Panc1 (cell line): ENCODE measurements at regions not wholly inside any gene's neighbourhood (a gene's known extent, or its start where the extent isn't known, plus 50 kb on each side); places are given as distances from the start of the nearest gene placed in this dataset.

ENCODE experiments used
- ATAC-seq: fragments of 200-7000 bp; cut with Tn5 transposase; 2 replicates; pipeline ENCODE4 v1.9.1; 2020; ENCODE audit warnings: mild to moderate bottlenecking, moderate library complexity
- BruUV-seq: library from RNA; stranded (reverse); fragments of 400-500 nt; replicated peaks from 2 replicates; lab custom pipeline; 2021; lab: Mats Ljungman, UMichigan
- CTCF ChIA-PET: fragments of 300-600 bp; sonication (Branson Sonifier 250); formaldehyde crosslinking; loops from one replicate; lab custom pipeline; 2022; ENCODE audit warnings: antibody characterized with exemption; lab: Charles Lee
- POLR2A ChIA-PET: fragments of 300-600 bp; sonication (Branson Sonifier 250); formaldehyde crosslinking; loops from one replicate; lab custom pipeline; 2022; ENCODE audit warnings: antibody characterized with exemption; lab: Charles Lee
- DNase-seq: peaks from one replicate; pipeline ENCODE4 v3.0.0-alpha.2; 2010; ENCODE audit warnings: low read depth, low spot score
- H3K27ac ChIP-seq: 2 replicates; pipeline ENCODE4 v1.5.1; 2011; ENCODE audit warnings: mild to moderate bottlenecking, low read length, inconsistent platforms
- H3K27me3 ChIP-seq: fragments of 200-500 bp; sonication (Bioruptor generic); 2 replicates; pipeline ENCODE4 v1.6.0; 2014; ENCODE audit warnings: low read length, inconsistent platforms; ENCODE audit not compliant: control insufficient read depth, insufficient read depth
- H3K36me3 ChIP-seq: fragments of 200-500 bp; sonication (Bioruptor generic); 2 replicates; pipeline ENCODE4 v1.5.1; 2014; ENCODE audit warnings: inconsistent platforms, mild to moderate bottlenecking, low read length, moderate library complexity; ENCODE audit not compliant: control insufficient read depth, insufficient read depth
- H3K4me1 ChIP-seq: 2 replicates; pipeline ENCODE4 v1.5.1; 2011; ENCODE audit warnings: inconsistent platforms, mild to moderate bottlenecking, low read length, moderate library complexity; ENCODE audit not compliant: control insufficient read depth, insufficient read depth
- H3K4me3 ChIP-seq, 2 experiments: 2 replicates each; pipeline ENCODE4 v1.5.1; 2011 to 2012; ENCODE audit warnings: low read depth in 2 of 2, low read length in 2 of 2, mild to moderate bottlenecking in 2 of 2, inconsistent platforms in 1 of 2, moderate library complexity in 1 of 2
- H3K9me3 ChIP-seq: fragments of 200-500 bp; sonication (Bioruptor generic); 2 replicates; pipeline ENCODE4 v1.5.1; 2014; ENCODE audit warnings: low read depth, mild to moderate bottlenecking, inconsistent platforms, low read length, moderate library complexity; ENCODE audit not compliant: control insufficient read depth, insufficient read depth
- CTCF ChIP-seq: fragments of 450-650 bp; IDR thresholded peaks from 2 replicates; pipeline ENCODE4 v1.5.1; 2017; ENCODE audit warnings: mild to moderate bottlenecking
- POLR2AphosphoS5 ChIP-seq: IDR thresholded peaks from 2 replicates; pipeline ENCODE4 v1.6.1; 2012; ENCODE audit warnings: mild to moderate bottlenecking, low read depth, low read length, moderate library complexity
- REST ChIP-seq, 2 experiments: IDR thresholded peaks; 2 replicates each; pipeline ENCODE4 v1.6.1; 2011 to 2012; ENCODE audit warnings: low read depth in 2 of 2, control low read depth in 1 of 2, low read length in 1 of 2, mild to moderate bottlenecking in 1 of 2, moderate library complexity in 1 of 2; ENCODE audit not compliant: insufficient read depth in 1 of 2
- SIN3A ChIP-seq: IDR thresholded peaks from 2 replicates; pipeline ENCODE4 v1.6.1; 2012; ENCODE audit warnings: low read depth, mild to moderate bottlenecking, low read length, moderate library complexity, borderline replicate concordance; ENCODE audit not compliant: insufficient read depth
- TCF7L2 ChIP-seq: IDR thresholded peaks from 2 replicates; pipeline ENCODE4 v1.6.1; 2011; ENCODE audit warnings: mild to moderate bottlenecking, low read depth, low read length, inconsistent platforms
- in situ Hi-C: cut with HindIII; loops from 2 replicates; pipeline ENCODE4 v1.10.0; 2016; ENCODE audit warnings: low sequenced_read_pairs, low pct_unique_long_range_greater_than_20kb
- intact Hi-C: fragments of 100-400 bp; cut with micrococcal nuclease; formaldehyde crosslinking; loops from one replicate; pipeline ENCODE4 v1.10.0; 2022; ENCODE audit not compliant: unreplicated experiment

- TF ChIP-seq REST (IDR thresholded peaks at IDR 0.05; ENCODE audit: insufficient read depth in 1 of 2, low read depth in 2 of 2, low read length in 1 of 2), result no peak
- TF ChIP-seq CTCF, result no peak
- TF ChIP-seq SIN3A, result no peak
- TF ChIP-seq POLR2AphosphoS5, result no peak
- TF ChIP-seq TCF7L2, result no peak
- ATAC-seq (no peak), DNase-seq (no peak)
- Histone ChIP-seq H3K36me3 (no peaks in the 10 kb centered on the region), H3K27ac (no peak overlapping the region), H3K4me3 (no peak overlapping the region), H3K27me3 (no peaks in the 10 kb centered on the region), H3K9me3 (peaks cover 3% of the 10 kb centered on the region; the same call in 1 of the 2 replicates), H3K4me1 (no peaks in the 10 kb centered on the region)
- BruUV-seq, result no TSS peak
- POLR2A ChIA-PET, result no interaction called here
- in situ Hi-C loops (no loop called here), intact Hi-C loops (no loop called here)
- CTCF ChIA-PET, result no interaction called here
Observed at GRCh38 chr15:95362306-95362705, 968.2 kb upstream of the NR2F2 start.

- no TSS peak for BruUV-seq
- CTCF ChIA-PET, result no interaction called here
- Histone ChIP-seq H3K27me3 (no peaks in the 10 kb centered on the region), H3K36me3 (no peaks in the 10 kb centered on the region), H3K4me3 (no peak overlapping the region), H3K4me1 (no peaks in the 10 kb centered on the region), H3K9me3 (peaks cover 3% of the 10 kb centered on the region; the same call in 1 of the 2 replicates), H3K27ac (no peak overlapping the region)
- POLR2A ChIA-PET, result no interaction called here
- in situ Hi-C loops, result no loop called here
- intact Hi-C loops, result no loop called here
- ATAC-seq (no peak), DNase-seq (no peak)
- no peak for TF ChIP-seq CTCF
- no peak for TF ChIP-seq REST (IDR thresholded peaks at IDR 0.05; ENCODE audit: insufficient read depth in 1 of 2, low read depth in 2 of 2, low read length in 1 of 2)
- TF ChIP-seq POLR2AphosphoS5, result no peak
Observed at GRCh38 chr15:95363646-95364045, 966.9 kb upstream of the NR2F2 start.
